Smooth muscle cell (in vitro differentiated cells): ENCODE measurements at regions not wholly inside any gene's neighbourhood (a gene's known extent, or its start where the extent isn't known, plus 50 kb on each side); places are given as distances from the start of the nearest gene placed in this dataset.
"Not testable (repeated sequence)": the region's sequence is repeated elsewhere in the genome, so short reads cannot be mapped to it uniquely, and the experiment has no call there.

Source experiments
- DNase-seq: peaks from one replicate; lab custom pipeline; 2025; ENCODE audit not compliant: unreplicated experiment; lab: John Stamatoyannopoulos, UW
- H2AFZ ChIP-seq: fragments of 200-600 bp; sonication (generic); 2 replicates; pipeline ENCODE4 v1.6.0; 2016; ENCODE audit warnings: antibody characterized with exemption, low read depth, mild to moderate bottlenecking
- H3F3A ChIP-seq: fragments of 200-600 bp; sonication (generic); 2 replicates; pipeline ENCODE4 v1.6.0; 2017; ENCODE audit warnings: antibody characterized with exemption, low read depth
- H3K27ac ChIP-seq: fragments of 200-600 bp; sonication (generic); 2 replicates; pipeline ENCODE4 v1.5.1; 2016; ENCODE audit warnings: low read depth, mild to moderate bottlenecking
- H3K27me3 ChIP-seq: fragments of 200-600 bp; sonication (generic); 2 replicates; pipeline ENCODE4 v1.6.1; 2016; ENCODE audit warnings: low read depth, mild to moderate bottlenecking
- H3K36me3 ChIP-seq: fragments of 200-600 bp; sonication (generic); 2 replicates; pipeline ENCODE4 v1.5.1; 2016; ENCODE audit warnings: low read depth
- H3K4me1 ChIP-seq: fragments of 200-600 bp; sonication (generic); 2 replicates; pipeline ENCODE4 v1.5.1; 2016; ENCODE audit warnings: low read depth
- H3K4me2 ChIP-seq: fragments of 200-600 bp; sonication (generic); 2 replicates; pipeline ENCODE4 v1.6.0; 2016; ENCODE audit warnings: mild to moderate bottlenecking
- H3K4me3 ChIP-seq: fragments of 200-600 bp; sonication (generic); 2 replicates; pipeline ENCODE4 v1.5.1; 2016; ENCODE audit warnings: mild to moderate bottlenecking
- H3K79me2 ChIP-seq: fragments of 200-600 bp; sonication (generic); 2 replicates; pipeline ENCODE4 v1.6.0; 2016; ENCODE audit warnings: low read depth, mild to moderate bottlenecking
- H3K9ac ChIP-seq: fragments of 200-600 bp; sonication (generic); 2 replicates; pipeline ENCODE4 v1.6.0; 2016; ENCODE audit warnings: low read depth
- H3K9me3 ChIP-seq: fragments of 200-600 bp; sonication (generic); replicated peaks from 2 replicates; pipeline ENCODE4 v1.5.1; 2016; ENCODE audit warnings: low read depth
- H4K20me1 ChIP-seq: fragments of 200-600 bp; sonication (generic); 2 replicates; pipeline ENCODE4 v1.6.0; 2016; ENCODE audit warnings: low read depth
- CTCF ChIP-seq: fragments of 200-600 bp; sonication (generic); IDR thresholded peaks from 2 replicates; pipeline ENCODE4 v1.5.1; 2017; ENCODE audit warnings: borderline replicate concordance, mild to moderate bottlenecking, antibody characterized with exemption; ENCODE audit not compliant: insufficient read depth, poor library complexity, severe bottlenecking
- WGBS: methylation state at CpG from one replicate; pipeline ENCODE4 v1.1.7; 2016; ENCODE audit warnings: low lambda C conversion rate; 5-methylcytosine and 5-hydroxymethylcytosine counted together

- H3K4me1 ChIP-seq: peaks cover 3% of the 10 kb centered on the region
- no peak overlapping the region for H3K27ac ChIP-seq
- no peaks in the 10 kb centered on the region for H3K36me3 ChIP-seq
- H3K4me3 ChIP-seq: no peak overlapping the region
- no peaks in the 10 kb centered on the region for H3K27me3 ChIP-seq
- no peak for TF ChIP-seq CTCF
- no peak overlapping the region for H3K4me2 ChIP-seq
- H2AFZ ChIP-seq: no peak overlapping the region
- no peak for DNase-seq
- H3K79me2 ChIP-seq: no peaks in the 10 kb centered on the region
- H4K20me1 ChIP-seq: no peaks in the 10 kb centered on the region
- 74% methylated on average over 3 of the region's 3 CpGs for WGBS
- no peaks in the 10 kb centered on the region for H3F3A ChIP-seq
- no peaks in the 10 kb centered on the region for H3K9me3 ChIP-seq
- no peak overlapping the region for H3K9ac ChIP-seq
Observed at GRCh38 chr20:5393218-5393870, 76.6 kb upstream of the PROKR2 start.

GRCh38 chr20:5390720-5391119 lies 74.0 kb upstream of the PROKR2 start:
- Histone ChIP-seq H3K4me1 (peaks cover 3% of the 10 kb centered on the region), H3K4me2 (no peak overlapping the region), H3K4me3 (no peak overlapping the region), H3K27me3 (no peaks in the 10 kb centered on the region), H3K27ac (no peak overlapping the region), H4K20me1 (no peaks in the 10 kb centered on the region), H3F3A (no peaks in the 10 kb centered on the region), H3K36me3 (no peaks in the 10 kb centered on the region), H3K9me3 (no peaks in the 10 kb centered on the region), H3K79me2 (no peaks in the 10 kb centered on the region), H2AFZ (no peak overlapping the region), H3K9ac (no peak overlapping the region)
- TF ChIP-seq CTCF: no peak
- no peak for DNase-seq
- WGBS: 59% methylated on average over 3 of the region's 3 CpGs

- not testable (repeated sequence) for H3F3A ChIP-seq, H3K4me1 ChIP-seq, H2AFZ ChIP-seq, H4K20me1 ChIP-seq, H3K9ac ChIP-seq, H3K4me2 ChIP-seq, H3K79me2 ChIP-seq, H3K27me3 ChIP-seq, H3K27ac ChIP-seq, DNase-seq, H3K9me3 ChIP-seq, H3K4me3 ChIP-seq, H3K36me3 ChIP-seq
- WGBS: 82% methylated on average over 3 of the region's 3 CpGs
Observed at GRCh38 chr20:5386846-5387245, 70.1 kb upstream of the PROKR2 start.

GRCh38 chr20:5381527-5381926 lies 64.8 kb upstream of the PROKR2 start:
- 90% methylated on average over 7 of the region's 7 CpGs for WGBS
- H3K9ac ChIP-seq, H3K9me3 ChIP-seq, DNase-seq, H3K4me1 ChIP-seq, H3K4me3 ChIP-seq, H3K36me3 ChIP-seq, H3F3A ChIP-seq, H3K79me2 ChIP-seq, H4K20me1 ChIP-seq, H3K4me2 ChIP-seq, H3K27ac ChIP-seq, H3K27me3 ChIP-seq, H2AFZ ChIP-seq: not testable (repeated sequence)

GRCh38 chr20:5377484-5377883 lies 60.7 kb upstream of the PROKR2 start:
- no peak for TF ChIP-seq CTCF
- DNase-seq: no peak
- no peaks in the 10 kb centered on the region for H3F3A ChIP-seq
- no peaks in the 10 kb centered on the region for H3K9me3 ChIP-seq
- WGBS: 95% methylated on average over 1 of the region's 1 CpG
- H3K27me3 ChIP-seq: no peaks in the 10 kb centered on the region
- H3K36me3 ChIP-seq: no peaks in the 10 kb centered on the region
- H3K4me2 ChIP-seq: no peak overlapping the region
- H3K9ac ChIP-seq: no peak overlapping the region
- H3K4me1 ChIP-seq: no peaks in the 10 kb centered on the region
- no peak overlapping the region for H3K4me3 ChIP-seq
- H4K20me1 ChIP-seq: no peaks in the 10 kb centered on the region
- no peaks in the 10 kb centered on the region for H3K79me2 ChIP-seq
- H2AFZ ChIP-seq: no peak overlapping the region
- H3K27ac ChIP-seq: no peak overlapping the region
